Neural crest cell (in vitro differentiated cells): ENCODE measurements at regions not wholly inside any gene's neighbourhood (a gene's known extent, or its start where the extent isn't known, plus 50 kb on each side); places are given as distances from the start of the nearest gene placed in this dataset.
A peak's percentile ranks its signal among the peaks of the same experiment; 100 is the strongest.

Source experiments
- DNase-seq: peaks from one replicate; pipeline ENCODE4 v3.0.0; 2021; ENCODE audit warnings: low read depth, mixed read lengths, low spot score
- H3K27ac Mint-ChIP-seq: one replicate; pipeline ENCODE4 v1.8.0; 2021; ENCODE audit warnings: mild to moderate bottlenecking, mixed read lengths; ENCODE audit not compliant: unreplicated experiment
- H3K27me3 Mint-ChIP-seq: 2 replicates; pipeline ENCODE4 v1.8.0; 2021; ENCODE audit warnings: low read depth, mild to moderate bottlenecking, mixed read lengths
- H3K36me3 Mint-ChIP-seq: 2 replicates; pipeline ENCODE4 v1.8.0; 2021; ENCODE audit warnings: low read depth, mild to moderate bottlenecking, mixed read lengths
- H3K4me1 Mint-ChIP-seq: 2 replicates; pipeline ENCODE4 v1.8.0; 2021; ENCODE audit warnings: mixed read lengths
- H3K4me3 Mint-ChIP-seq: one replicate; pipeline ENCODE4 v1.8.0; 2021; ENCODE audit warnings: mild to moderate bottlenecking, mixed read lengths
- H3K9me3 Mint-ChIP-seq: 2 replicates; pipeline ENCODE4 v1.8.0; 2021; ENCODE audit warnings: mixed read lengths
- CTCF ChIP-seq: fragments of 200-600 bp; sonication (generic); conservative IDR thresholded peaks from 2 replicates; pipeline ENCODE4 v1.5.0; 2021; ENCODE audit warnings: antibody characterized with exemption, mild to moderate bottlenecking

- Mint-ChIP-seq H3K4me1 (peaks cover 17% of the 10 kb centered on the region), H3K27ac (no peak overlapping the region), H3K27me3 (no peaks in the 10 kb centered on the region), H3K4me3 (no peak overlapping the region), H3K9me3 (peaks cover 4% of the 10 kb centered on the region), H3K36me3 (no peaks in the 10 kb centered on the region)
- TF ChIP-seq CTCF: no peak
- no peak for DNase-seq
Measured at GRCh38 chr1:226816576-226816975, 53.8 kb upstream of the PSEN2 start.

- TF ChIP-seq CTCF: no peak
- DNase-seq: no peak
- Mint-ChIP-seq H3K27ac (peak overlapping the region; percentile 90), H3K27me3 (no peaks in the 10 kb centered on the region), H3K9me3 (peaks cover 4% of the 10 kb centered on the region), H3K4me3 (no peak overlapping the region), H3K36me3 (no peaks in the 10 kb centered on the region), H3K4me1 (peaks cover 22% of the 10 kb centered on the region)
Measured at GRCh38 chr1:226814751-226815537, 55.5 kb upstream of the PSEN2 start.

- H3K27me3 Mint-ChIP-seq: no peaks in the 10 kb centered on the region
- no peak for DNase-seq
- H3K27ac Mint-ChIP-seq: no peak overlapping the region
- H3K4me3 Mint-ChIP-seq: no peak overlapping the region
- H3K9me3 Mint-ChIP-seq: peaks cover 4% of the 10 kb centered on the region
- no peak for TF ChIP-seq CTCF
- peaks cover 22% of the 10 kb centered on the region for H3K4me1 Mint-ChIP-seq
- H3K36me3 Mint-ChIP-seq: no peaks in the 10 kb centered on the region
Measured at GRCh38 chr1:226813671-226814591, 56.5 kb upstream of the PSEN2 start.

GRCh38 chr1:226810681-226811080 lies 59.7 kb upstream of the PSEN2 start:
- H3K27me3 Mint-ChIP-seq: no peaks in the 10 kb centered on the region
- DNase-seq: no peak
- no peaks in the 10 kb centered on the region for H3K36me3 Mint-ChIP-seq
- no peak for TF ChIP-seq CTCF
- no peak overlapping the region for H3K4me3 Mint-ChIP-seq
- no peak overlapping the region for H3K27ac Mint-ChIP-seq
- peaks cover 22% of the 10 kb centered on the region for H3K4me1 Mint-ChIP-seq
- H3K9me3 Mint-ChIP-seq: no peaks in the 10 kb centered on the region

GRCh38 chr1:226809785-226810571 lies 60.4 kb upstream of the PSEN2 start:
- no peak for DNase-seq
- Mint-ChIP-seq H3K36me3 (no peaks in the 10 kb centered on the region), H3K4me1 (peaks cover 15% of the 10 kb centered on the region), H3K4me3 (no peak overlapping the region), H3K9me3 (no peaks in the 10 kb centered on the region), H3K27ac (peak overlapping the region; percentile 95), H3K27me3 (no peaks in the 10 kb centered on the region)
- no peak for TF ChIP-seq CTCF
